ENCODE measurements at regions not wholly inside any gene's neighbourhood (a gene's known extent, or its start where the extent isn't known, plus 50 kb on each side); places are given as distances from the start of the nearest gene placed in this dataset.

DNA sequence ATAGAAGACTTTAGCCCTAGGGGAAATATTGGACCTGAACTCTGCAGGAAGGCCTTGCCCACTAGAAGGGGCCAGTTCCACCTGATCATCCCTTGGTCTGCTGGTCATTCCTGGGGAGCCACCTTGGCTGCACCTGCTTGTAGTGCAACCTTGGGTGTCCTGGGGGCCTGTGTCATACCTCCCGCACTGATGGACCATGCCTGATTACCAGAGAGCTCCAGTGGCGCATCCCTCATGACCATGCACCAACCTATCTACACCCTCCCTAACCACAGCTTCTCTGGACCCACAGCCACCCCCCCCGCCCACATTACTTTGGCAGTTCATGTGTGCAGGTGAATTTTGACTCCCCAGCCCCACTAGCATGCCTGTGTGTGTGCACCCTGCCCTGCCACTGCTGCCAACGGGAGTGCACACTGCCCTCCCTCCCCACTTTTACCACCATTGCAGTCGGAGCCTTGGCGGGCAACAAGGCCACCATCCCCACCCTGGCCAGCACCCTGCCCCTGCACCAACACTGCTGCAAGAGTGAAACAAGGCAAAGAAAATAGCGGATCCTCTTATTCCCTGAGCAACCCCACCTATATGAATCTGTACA lies 208.1 kb downstream of the FAM47B start:
- DNase-seq (ENCODE audit: low read depth, low spot score), result no peak
- POLR2A ChIA-PET, result no interaction called here
- no peak overlapping the region for H3K4me3 ChIP-seq (ENCODE audit: low read depth, low read length)
- CTCF ChIA-PET, result no interaction called here
- TF ChIP-seq, protein P1, sequence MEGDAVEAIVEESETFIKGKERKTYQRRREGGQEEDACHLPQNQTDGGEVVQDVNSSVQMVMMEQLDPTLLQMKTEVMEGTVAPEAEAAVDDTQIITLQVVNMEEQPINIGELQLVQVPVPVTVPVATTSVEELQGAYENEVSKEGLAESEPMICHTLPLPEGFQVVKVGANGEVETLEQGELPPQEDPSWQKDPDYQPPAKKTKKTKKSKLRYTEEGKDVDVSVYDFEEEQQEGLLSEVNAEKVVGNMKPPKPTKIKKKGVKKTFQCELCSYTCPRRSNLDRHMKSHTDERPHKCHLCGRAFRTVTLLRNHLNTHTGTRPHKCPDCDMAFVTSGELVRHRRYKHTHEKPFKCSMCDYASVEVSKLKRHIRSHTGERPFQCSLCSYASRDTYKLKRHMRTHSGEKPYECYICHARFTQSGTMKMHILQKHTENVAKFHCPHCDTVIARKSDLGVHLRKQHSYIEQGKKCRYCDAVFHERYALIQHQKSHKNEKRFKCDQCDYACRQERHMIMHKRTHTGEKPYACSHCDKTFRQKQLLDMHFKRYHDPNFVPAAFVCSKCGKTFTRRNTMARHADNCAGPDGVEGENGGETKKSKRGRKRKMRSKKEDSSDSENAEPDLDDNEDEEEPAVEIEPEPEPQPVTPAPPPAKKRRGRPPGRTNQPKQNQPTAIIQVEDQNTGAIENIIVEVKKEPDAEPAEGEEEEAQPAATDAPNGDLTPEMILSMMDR (IDR thresholded peaks at IDR 0.05; ENCODE audit: insufficient read depth, low read length, missing control alignments), result no peak

DNA sequence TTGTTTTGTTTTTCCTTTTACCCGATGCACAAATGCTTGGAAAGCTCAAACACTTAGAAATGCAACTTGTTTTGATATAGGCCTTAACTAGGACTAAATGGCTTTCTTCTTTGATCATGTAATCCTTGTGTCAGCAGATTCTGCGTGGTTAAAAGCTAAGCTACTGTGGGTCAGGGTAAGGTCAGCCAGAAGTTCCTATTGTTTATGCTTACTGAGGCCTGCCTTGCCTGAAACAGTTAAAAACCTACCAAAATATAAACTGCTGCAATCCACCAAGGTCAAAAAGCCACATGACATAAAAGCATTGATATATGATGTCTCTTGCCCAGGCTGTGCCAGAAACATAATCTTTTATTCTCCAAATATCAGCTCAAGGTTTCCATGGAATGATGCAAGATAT lies 223.4 kb downstream of the FAM47B start:
- ChIA-PET CTCF (no interaction called here), POLR2A (no interaction called here)
- H3K4me3 ChIP-seq (ENCODE audit: low read depth, low read length), result no peak overlapping the region
- DNase-seq (ENCODE audit: low read depth, low spot score), result no peak
- TF ChIP-seq, protein P1 (IDR thresholded peaks at IDR 0.05; ENCODE audit: insufficient read depth, low read length, missing control alignments), result no peak
